PC-9 (cell line): ENCODE measurements at regions not wholly inside any gene's neighbourhood (a gene's known extent, or its start where the extent isn't known, plus 50 kb on each side); places are given as distances from the start of the nearest gene placed in this dataset.

Experiments used
- BruUV-seq: library from RNA; stranded (reverse); fragments of 400-500 nt; replicated peaks from 2 replicates; lab custom pipeline; 2021; lab: Mats Ljungman, UMichigan
- CTCF ChIA-PET: fragments of 300-600 bp; sonication (Branson Sonifier 250); formaldehyde crosslinking; loops from one replicate; lab custom pipeline; 2022; ENCODE audit warnings: antibody characterized with exemption; lab: Charles Lee
- POLR2A ChIA-PET: fragments of 300-600 bp; sonication (Branson Sonifier 250); formaldehyde crosslinking; loops from one replicate; lab custom pipeline; 2022; ENCODE audit warnings: antibody characterized with exemption; ENCODE audit not compliant: unreplicated experiment; lab: Charles Lee
- DNase-seq, 2 experiments: peaks; one replicate each; pipeline versions ENCODE4 v3.0.0 to v3.0.0-alpha.2; 2015 to 2022; ENCODE audit warnings: mixed read lengths in 1 of 2
- H2AFZ ChIP-seq: fragments of 200-600 bp; sonication (generic); 2 replicates; pipeline ENCODE4 v1.8.1; 2017; ENCODE audit warnings: antibody characterized with exemption
- H3F3A ChIP-seq: fragments of 200-600 bp; sonication (generic); 2 replicates; pipeline ENCODE4 v1.8.1; 2017; ENCODE audit warnings: antibody characterized with exemption, mild to moderate bottlenecking, low read depth; ENCODE audit not compliant: insufficient read depth
- H3K27ac ChIP-seq: fragments of 200-600 bp; sonication (generic); 2 replicates; pipeline ENCODE4 v1.6.1; 2016; ENCODE audit warnings: mixed run types
- H3K27me3 ChIP-seq: fragments of 200-600 bp; sonication (generic); 2 replicates; pipeline ENCODE4 v1.6.1; 2016; ENCODE audit warnings: low read depth, mixed run types; ENCODE audit not compliant: insufficient read depth
- H3K36me3 ChIP-seq: fragments of 200-600 bp; sonication (generic); 2 replicates; pipeline ENCODE4 v1.6.1; 2016; ENCODE audit warnings: low read depth, mixed run types
- H3K4me1 ChIP-seq: fragments of 200-600 bp; sonication (generic); replicated peaks from 2 replicates; pipeline ENCODE4 v1.6.1; 2016; ENCODE audit warnings: mixed run types; ENCODE audit not compliant: insufficient read depth
- H3K4me2 ChIP-seq: fragments of 200-600 bp; sonication (generic); 2 replicates; pipeline ENCODE4 v1.6.1; 2017; ENCODE audit warnings: mixed run types
- H3K4me3 ChIP-seq: fragments of 200-600 bp; sonication (generic); 2 replicates; pipeline ENCODE4 v1.6.1; 2016; ENCODE audit warnings: mixed run types
- H3K79me2 ChIP-seq: fragments of 200-600 bp; sonication (generic); 2 replicates; pipeline ENCODE4 v1.6.1; 2017; ENCODE audit warnings: low read depth, mixed run types
- H3K9me2 ChIP-seq: fragments of 200-600 bp; sonication (generic); 2 replicates; pipeline ENCODE4 v1.8.1; 2017; ENCODE audit warnings: mild to moderate bottlenecking; ENCODE audit not compliant: insufficient read depth
- H3K9me3 ChIP-seq: fragments of 200-600 bp; sonication (generic); 2 replicates; pipeline ENCODE4 v1.8.1; 2016; ENCODE audit warnings: low read depth; ENCODE audit not compliant: insufficient read depth
- H4K20me1 ChIP-seq: fragments of 200-600 bp; sonication (generic); 2 replicates; pipeline ENCODE4 v1.8.1; 2017; ENCODE audit not compliant: insufficient read depth
- EZH2 ChIP-seq: fragments of 200-600 bp; sonication (generic); IDR thresholded peaks from 2 replicates; pipeline ENCODE4 v1.8.0; 2017; ENCODE audit warnings: antibody characterized with exemption, low read depth
- intact Hi-C: fragments of 100-400 bp; cut with micrococcal nuclease; formaldehyde crosslinking; loops from one replicate; pipeline ENCODE4 v1.10.0; 2022; ENCODE audit not compliant: unreplicated experiment
- TF ChIP-seq, protein P1 (sequence below): fragments of 200-600 bp; sonication (generic); conservative IDR thresholded peaks from 2 replicates; pipeline ENCODE4 v1.6.1; 2017; ENCODE audit warnings: mixed run types, antibody characterized with exemption, mild to moderate bottlenecking, moderate library complexity

DNA sequence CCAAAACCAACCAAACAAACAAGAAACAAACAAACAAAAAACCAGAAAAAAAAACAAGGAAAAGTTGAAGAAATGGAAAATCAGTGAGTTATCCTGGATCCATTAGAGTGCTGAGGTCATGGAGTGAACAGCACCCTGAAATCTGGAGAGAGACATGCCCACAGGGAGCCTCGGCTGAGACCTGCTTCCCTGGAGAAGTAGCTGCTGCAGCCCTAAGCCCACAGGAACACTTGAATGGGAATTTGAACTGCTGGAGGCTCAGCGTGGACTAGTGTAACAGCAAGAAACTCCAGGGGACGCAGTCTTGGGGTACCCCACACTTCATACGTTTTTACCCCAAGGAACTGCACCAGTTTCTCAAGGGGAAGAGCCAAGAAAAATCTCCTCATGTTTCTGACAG is 144.1 kb upstream of the UBE3A start:
- Histone ChIP-seq H3K4me3 (no peak overlapping the region), H4K20me1 (no peaks in the 10 kb centered on the region), H3K79me2 (no peaks in the 10 kb centered on the region), H3K9me3 (no peaks in the 10 kb centered on the region), H3K27me3 (no peaks in the 10 kb centered on the region), H3K27ac (no peak overlapping the region), H3K4me1 (no peaks in the 10 kb centered on the region), H3K36me3 (no peaks in the 10 kb centered on the region), H3K9me2 (no peaks in the 10 kb centered on the region), H3F3A (no peaks in the 10 kb centered on the region), H2AFZ (no peak overlapping the region), H3K4me2 (no peak overlapping the region)
- ChIA-PET POLR2A (no interaction called here), CTCF (no interaction called here)
- BruUV-seq, result no TSS peak
- no peak for DNase-seq
- intact Hi-C loops, result no loop called here
- TF ChIP-seq, protein P1, sequence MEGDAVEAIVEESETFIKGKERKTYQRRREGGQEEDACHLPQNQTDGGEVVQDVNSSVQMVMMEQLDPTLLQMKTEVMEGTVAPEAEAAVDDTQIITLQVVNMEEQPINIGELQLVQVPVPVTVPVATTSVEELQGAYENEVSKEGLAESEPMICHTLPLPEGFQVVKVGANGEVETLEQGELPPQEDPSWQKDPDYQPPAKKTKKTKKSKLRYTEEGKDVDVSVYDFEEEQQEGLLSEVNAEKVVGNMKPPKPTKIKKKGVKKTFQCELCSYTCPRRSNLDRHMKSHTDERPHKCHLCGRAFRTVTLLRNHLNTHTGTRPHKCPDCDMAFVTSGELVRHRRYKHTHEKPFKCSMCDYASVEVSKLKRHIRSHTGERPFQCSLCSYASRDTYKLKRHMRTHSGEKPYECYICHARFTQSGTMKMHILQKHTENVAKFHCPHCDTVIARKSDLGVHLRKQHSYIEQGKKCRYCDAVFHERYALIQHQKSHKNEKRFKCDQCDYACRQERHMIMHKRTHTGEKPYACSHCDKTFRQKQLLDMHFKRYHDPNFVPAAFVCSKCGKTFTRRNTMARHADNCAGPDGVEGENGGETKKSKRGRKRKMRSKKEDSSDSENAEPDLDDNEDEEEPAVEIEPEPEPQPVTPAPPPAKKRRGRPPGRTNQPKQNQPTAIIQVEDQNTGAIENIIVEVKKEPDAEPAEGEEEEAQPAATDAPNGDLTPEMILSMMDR, result no peak
- TF ChIP-seq EZH2, result no peak

DNA sequence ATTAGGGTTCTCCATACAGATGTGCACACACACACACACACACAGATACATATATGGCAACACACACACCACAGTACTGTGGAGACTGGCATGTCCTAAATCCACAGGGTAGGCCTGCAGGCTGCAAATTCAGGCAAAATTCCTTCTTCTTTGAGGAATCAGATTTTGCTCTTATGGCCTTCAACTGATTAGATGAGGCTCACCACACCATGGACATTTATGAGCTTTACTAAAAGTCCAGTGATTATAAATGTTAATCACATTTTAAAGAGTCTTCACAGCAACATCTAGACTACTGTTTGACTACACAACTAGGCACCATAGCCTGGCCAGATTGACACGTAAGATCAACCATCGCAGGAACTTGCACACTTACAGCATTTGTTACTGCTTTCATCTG is 140.3 kb upstream of the UBE3A start:
- TF ChIP-seq EZH2, result no peak
- TF ChIP-seq, protein P1, result no peak
- no peaks in the 10 kb centered on the region for H3K9me2 ChIP-seq
- BruUV-seq, result no TSS peak
- H3K36me3 ChIP-seq, result no peaks in the 10 kb centered on the region
- H3F3A ChIP-seq, result no peaks in the 10 kb centered on the region
- no peaks in the 10 kb centered on the region for H3K79me2 ChIP-seq
- no peak overlapping the region for H2AFZ ChIP-seq
- ChIA-PET POLR2A (no interaction called here), CTCF (no interaction called here)
- no peak overlapping the region for H3K4me3 ChIP-seq
- intact Hi-C loops, result no loop called here
- no peak overlapping the region for H3K27ac ChIP-seq
- no peaks in the 10 kb centered on the region for H3K4me1 ChIP-seq
- H3K4me2 ChIP-seq, result no peak overlapping the region
- DNase-seq, result no peak
- H4K20me1 ChIP-seq, result no peaks in the 10 kb centered on the region
- H3K27me3 ChIP-seq, result no peaks in the 10 kb centered on the region
- no peaks in the 10 kb centered on the region for H3K9me3 ChIP-seq

DNA sequence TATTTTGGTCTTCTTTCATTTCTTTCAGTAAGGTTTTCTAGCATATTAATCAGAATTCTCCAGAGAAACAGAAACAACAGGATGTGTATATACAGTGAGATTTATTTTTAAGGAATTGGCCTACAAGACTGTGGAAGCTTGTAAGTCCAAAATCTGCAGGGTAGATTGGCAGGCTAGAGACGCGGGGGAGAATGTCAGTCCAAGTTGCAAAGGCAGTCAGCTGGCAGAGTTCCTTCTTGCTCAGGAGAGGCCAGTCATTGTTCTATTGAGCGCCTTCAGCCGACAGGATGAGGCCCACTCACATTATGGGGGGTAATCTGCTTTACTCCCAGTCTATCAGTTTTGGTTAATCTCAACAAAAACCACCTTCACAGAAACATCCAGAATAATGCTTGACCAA is 133.4 kb upstream of the UBE3A start:
- ChIA-PET CTCF (no interaction called here), POLR2A (no interaction called here)
- no peak overlapping the region for H3K4me3 ChIP-seq

More for the DNA sequence above, 133.4 kb upstream of the UBE3A start:
- H3K9me2 ChIP-seq, result no peaks in the 10 kb centered on the region
- intact Hi-C loops, result no loop called here
- no peaks in the 10 kb centered on the region for H3K4me1 ChIP-seq
- no peaks in the 10 kb centered on the region for H4K20me1 ChIP-seq
- TF ChIP-seq, protein P1, result no peak
- TF ChIP-seq EZH2, result no peak
- BruUV-seq, result no TSS peak
- no peaks in the 10 kb centered on the region for H3K36me3 ChIP-seq
- no peak overlapping the region for H3K27ac ChIP-seq
- no peak for DNase-seq
- H3K9me3 ChIP-seq, result no peaks in the 10 kb centered on the region
- H3K79me2 ChIP-seq, result no peaks in the 10 kb centered on the region
- no peak overlapping the region for H3K4me2 ChIP-seq
- H3F3A ChIP-seq, result no peaks in the 10 kb centered on the region
- H2AFZ ChIP-seq, result no peak overlapping the region
- H3K27me3 ChIP-seq, result no peaks in the 10 kb centered on the region
